Left hindlimb (tissue), 1 donor: ENCODE measurements at regions not wholly inside any gene's neighbourhood (a gene's known extent, or its start where the extent isn't known, plus 50 kb on each side); places are given as distances from the start of the nearest gene placed in this dataset.
A peak's percentile ranks its signal among the peaks of the same experiment; 100 is the strongest.

Experiments
- DNase-seq: peaks from one replicate; pipeline ENCODE4 v3.0.0-alpha.2; 2018

GRCh38 chr13:111456452-111457230, 136.2 kb downstream of the TEX29 start:
- DNase-seq = no peak

- no peak for DNase-seq
Observed at GRCh38 chr13:111458001-111458531, 137.6 kb downstream of the TEX29 start.

GRCh38 chr13:111458739-111459138, 138.3 kb downstream of the TEX29 start:
- DNase-seq = no peak

GRCh38 chr13:111459803-111460547, 139.5 kb downstream of the TEX29 start:
- no peak for DNase-seq

GRCh38 chr13:111460548-111461444, 140.4 kb downstream of the TEX29 start:
- peak; percentile 63 for DNase-seq

- DNase-seq = no peak
Observed at GRCh38 chr13:111461445-111462149, 141.2 kb downstream of the TEX29 start.

GRCh38 chr13:111462221-111462764, 141.9 kb downstream of the TEX29 start:
- no peak for DNase-seq

- no peak for DNase-seq
Observed at GRCh38 chr13:111462944-111463343, 142.5 kb downstream of the TEX29 start.

GRCh38 chr13:111467111-111467890, 146.9 kb downstream of the TEX29 start:
- DNase-seq = no peak

GRCh38 chr13:111468037-111468959, 147.9 kb downstream of the TEX29 start:
- no peak for DNase-seq

GRCh38 chr13:111469450-111469849, 149.0 kb downstream of the TEX29 start:
- DNase-seq = no peak

GRCh38 chr13:111469916-111470506, 149.6 kb downstream of the TEX29 start:
- DNase-seq = no peak

- DNase-seq = no peak
Observed at GRCh38 chr13:111470933-111471332, 150.5 kb downstream of the TEX29 start.

GRCh38 chr13:111472083-111472482, 151.6 kb downstream of the TEX29 start:
- DNase-seq = no peak

- DNase-seq = no peak
Observed at GRCh38 chr13:111472559-111473460, 152.4 kb downstream of the TEX29 start.

- no peak for DNase-seq
Observed at GRCh38 chr13:111474136-111475002, 153.9 kb downstream of the TEX29 start.

GRCh38 chr13:111475488-111475887, 155.0 kb downstream of the TEX29 start:
- no peak for DNase-seq
